HS-27A (cell line): ENCODE measurements at regions not wholly inside any gene's neighbourhood (a gene's known extent, or its start where the extent isn't known, plus 50 kb on each side); places are given as distances from the start of the nearest gene placed in this dataset.

Experiments
- DNase-seq: peaks from one replicate; pipeline ENCODE4 v3.0.0-alpha.2; 2012; ENCODE audit warnings: low read depth, missing footprints

DNA sequence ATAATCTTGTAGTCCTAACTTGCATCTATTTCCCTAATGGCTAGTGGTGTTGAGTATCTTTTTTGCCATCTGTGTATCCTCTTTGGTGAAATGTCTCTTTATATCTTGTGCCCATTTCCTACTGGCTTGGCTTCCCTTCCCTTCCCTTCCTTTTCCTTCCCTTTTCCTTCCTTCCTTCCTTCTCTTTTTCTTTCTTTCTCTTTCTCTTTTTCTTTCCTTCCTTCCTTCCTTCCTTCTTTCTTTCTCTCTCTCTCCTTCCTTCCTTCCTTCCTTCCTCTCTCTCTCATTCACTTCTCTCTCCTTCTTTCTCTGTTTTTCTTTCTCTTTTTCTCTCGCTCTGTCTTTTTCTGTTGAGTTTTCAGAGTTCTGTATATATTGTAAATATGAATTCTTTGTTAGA, 61.5 kb upstream of the SLC4A4 start:
- DNase-seq: no peak

DNA sequence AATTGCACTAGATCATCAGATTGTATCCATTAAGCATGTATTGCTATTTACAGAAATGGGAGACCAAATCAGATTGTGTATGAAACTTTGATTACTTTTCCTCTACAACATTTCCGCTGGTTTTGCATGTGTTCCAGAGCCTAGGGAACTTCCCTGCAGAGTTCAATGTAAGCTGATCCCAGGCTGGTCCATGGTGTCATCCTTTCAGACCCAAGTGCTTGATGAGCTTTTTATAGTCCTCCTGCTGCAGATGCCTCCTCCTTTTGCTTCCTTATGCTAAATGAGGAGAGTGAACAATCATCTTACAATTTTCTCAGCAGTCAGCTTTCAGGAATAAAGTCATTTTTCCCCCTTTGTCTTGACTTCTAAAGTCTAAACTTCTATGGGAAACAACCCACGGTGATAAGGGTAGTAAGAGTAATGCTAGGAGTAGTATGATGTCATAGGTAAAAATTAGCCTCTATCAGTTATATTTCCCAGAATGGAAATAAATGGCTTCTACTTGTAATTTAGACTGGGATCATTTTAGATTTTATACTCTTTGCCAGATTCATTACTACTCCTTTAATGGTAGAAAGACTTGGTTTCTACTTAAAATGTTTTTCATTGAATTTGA, 55.1 kb upstream of the SLC4A4 start:
- DNase-seq: no peak

DNA sequence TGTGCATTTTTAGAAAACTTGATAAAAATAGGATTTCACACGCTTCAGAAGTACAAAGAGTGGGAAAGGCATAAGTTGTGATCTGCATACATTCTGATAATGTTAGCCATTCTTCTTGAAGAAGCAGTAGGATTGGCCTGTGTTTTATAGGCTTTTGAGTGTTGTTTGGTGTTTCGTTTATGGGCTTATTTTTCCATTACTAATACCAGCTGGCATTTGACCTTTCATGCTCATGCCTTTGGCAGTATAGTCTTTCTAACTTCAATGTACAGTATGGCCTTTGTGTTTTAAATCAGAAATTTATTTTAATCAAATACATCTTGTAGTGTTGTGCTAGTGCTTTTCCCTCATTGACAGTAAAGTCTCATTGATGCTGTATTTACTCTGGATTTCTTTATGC, 51.5 kb upstream of the SLC4A4 start:
- no peak for DNase-seq

DNA sequence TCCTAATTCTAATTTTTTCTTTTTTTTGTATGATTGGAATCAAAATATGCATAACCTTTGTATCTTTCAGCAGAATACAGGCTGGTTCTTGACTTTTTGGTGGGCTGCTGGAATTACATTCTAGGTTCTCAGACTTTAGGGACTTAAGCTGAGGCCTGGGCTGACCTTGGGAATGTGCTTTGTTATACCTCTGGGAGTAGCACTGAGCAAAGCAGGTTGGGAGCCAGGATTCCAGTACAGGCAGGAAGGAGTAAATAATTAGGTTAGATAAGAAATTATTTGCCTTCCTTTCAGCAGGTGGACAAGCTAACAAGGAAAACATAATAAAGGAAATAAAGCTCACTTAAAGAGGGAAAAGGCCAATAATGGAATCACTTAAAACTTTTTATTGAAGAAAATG, 49.9 kb upstream of the SLC4A4 start:
- DNase-seq: no peak
